Stimulated activated naive CD8-positive, alpha-beta T cell treated with anti-CD3 and anti-CD28 coated beads, Interleukin-15, amount 100 ng/mL, for 72 hours (primary cell): ENCODE measurements at regions not wholly inside any gene's neighbourhood (a gene's known extent, or its start where the extent isn't known, plus 50 kb on each side); places are given as distances from the start of the nearest gene placed in this dataset.
A peak's percentile ranks its signal among the peaks of the same experiment; 100 is the strongest.

Experiments used
- ATAC-seq: fragments of 150-1000 bp; cut with Tn5 transposase; 2 replicates; pipeline ENCODE4 v1.10.0; 2021; ENCODE audit warnings: mild to moderate bottlenecking, moderate library complexity
- DNase-seq, 2 donors: peaks; one replicate each; pipeline ENCODE4 v3.0.0; 2021 to 2022
- H3K27ac Mint-ChIP-seq, 2 donors: one replicate each; pipeline ENCODE4 v1.8.0; 2022; ENCODE audit warnings: mild to moderate bottlenecking in 2 of 2, mixed read lengths in 2 of 2, moderate library complexity in 2 of 2
- H3K27me3 Mint-ChIP-seq: one replicate; pipeline ENCODE4 v1.8.0; 2022; ENCODE audit warnings: mixed read lengths
- H3K4me1 Mint-ChIP-seq: one replicate; pipeline ENCODE4 v1.8.0; 2022; ENCODE audit warnings: mild to moderate bottlenecking, mixed read lengths
- H3K4me3 Mint-ChIP-seq, 2 donors: one replicate each; pipeline ENCODE4 v1.8.0; 2022; ENCODE audit warnings: mild to moderate bottlenecking in 2 of 2, mixed read lengths in 2 of 2, moderate library complexity in 1 of 2
- H3K9me3 Mint-ChIP-seq, 2 donors: one replicate each; pipeline ENCODE4 v1.8.0; 2022; ENCODE audit warnings: mixed read lengths in 2 of 2

- H3K9me3 Mint-ChIP-seq: peaks cover 6 to 7% of the 10 kb centered on the region in 2 donors
- no peak overlapping the region for H3K4me3 Mint-ChIP-seq
- no peaks in the 10 kb centered on the region for H3K27me3 Mint-ChIP-seq
- H3K27ac Mint-ChIP-seq: no peak overlapping the region
- no peaks in the 10 kb centered on the region for H3K4me1 Mint-ChIP-seq
- peak; percentile 64 for ATAC-seq
- no peak for DNase-seq
Measured at GRCh38 chr6:145372671-145373151, 362.6 kb downstream of the EPM2A start.

GRCh38 chr6:145373826-145374225 is 361.5 kb downstream of the EPM2A start:
- Mint-ChIP-seq H3K4me1 (no peaks in the 10 kb centered on the region), H3K4me3 (no peak overlapping the region), H3K9me3 (peaks cover 6 to 16% of the 10 kb centered on the region in 2 donors), H3K27ac (no peak overlapping the region), H3K27me3 (peaks cover 5% of the 10 kb centered on the region)
- ATAC-seq: no peak
- no peak for DNase-seq

GRCh38 chr6:145374570-145374969 is 360.8 kb downstream of the EPM2A start:
- Mint-ChIP-seq H3K27me3 (peaks cover 7% of the 10 kb centered on the region), H3K27ac (no peak overlapping the region), H3K9me3 (peaks cover 6 to 17% of the 10 kb centered on the region in 2 donors), H3K4me3 (no peak overlapping the region), H3K4me1 (no peaks in the 10 kb centered on the region)
- no peak for ATAC-seq
- DNase-seq: no peak

GRCh38 chr6:145375502-145375901 is 359.8 kb downstream of the EPM2A start:
- H3K4me3 Mint-ChIP-seq: no peak overlapping the region
- H3K4me1 Mint-ChIP-seq: no peaks in the 10 kb centered on the region
- ATAC-seq (no peak), DNase-seq (no peak)
- H3K27ac Mint-ChIP-seq: no peak overlapping the region
- peaks cover 6 to 17% of the 10 kb centered on the region in 2 donors for H3K9me3 Mint-ChIP-seq
- peaks cover 7% of the 10 kb centered on the region for H3K27me3 Mint-ChIP-seq

GRCh38 chr6:145380186-145380585 is 355.1 kb downstream of the EPM2A start:
- no peak overlapping the region for H3K27ac Mint-ChIP-seq
- ATAC-seq (no peak), DNase-seq (no peak)
- peaks cover 7% of the 10 kb centered on the region for H3K27me3 Mint-ChIP-seq
- peaks cover 0 to 17% of the 10 kb centered on the region in 2 donors for H3K9me3 Mint-ChIP-seq
- no peak overlapping the region for H3K4me3 Mint-ChIP-seq
- H3K4me1 Mint-ChIP-seq: no peaks in the 10 kb centered on the region

- no peaks in the 10 kb centered on the region for H3K4me1 Mint-ChIP-seq
- DNase-seq: no peak
- H3K27me3 Mint-ChIP-seq: peaks cover 7% of the 10 kb centered on the region
- H3K27ac Mint-ChIP-seq: no peak overlapping the region
- peaks cover 0 to 17% of the 10 kb centered on the region in 2 donors for H3K9me3 Mint-ChIP-seq
- H3K4me3 Mint-ChIP-seq: no peak overlapping the region
- no peak for ATAC-seq
Measured at GRCh38 chr6:145381941-145382340, 353.4 kb downstream of the EPM2A start.

- Mint-ChIP-seq H3K4me3 (no peak overlapping the region), H3K27me3 (peaks cover 5% of the 10 kb centered on the region), H3K9me3 (peaks cover 0 to 5% of the 10 kb centered on the region in 2 donors), H3K4me1 (no peaks in the 10 kb centered on the region), H3K27ac (no peak overlapping the region)
- DNase-seq (no peak), ATAC-seq (no peak)
Measured at GRCh38 chr6:145383428-145383827, 351.9 kb downstream of the EPM2A start.

GRCh38 chr6:145384503-145384902 is 350.8 kb downstream of the EPM2A start:
- no peaks in the 10 kb centered on the region for H3K9me3 Mint-ChIP-seq
- no peaks in the 10 kb centered on the region for H3K27me3 Mint-ChIP-seq
- DNase-seq (no peak), ATAC-seq (no peak)
- no peak overlapping the region for H3K4me3 Mint-ChIP-seq
- H3K4me1 Mint-ChIP-seq: no peaks in the 10 kb centered on the region
- no peak overlapping the region for H3K27ac Mint-ChIP-seq

- Mint-ChIP-seq H3K4me1 (no peaks in the 10 kb centered on the region), H3K27me3 (no peaks in the 10 kb centered on the region), H3K4me3 (no peak overlapping the region), H3K9me3 (no peaks in the 10 kb centered on the region), H3K27ac (no peak overlapping the region)
- DNase-seq (no peak), ATAC-seq (no peak)
Measured at GRCh38 chr6:145396499-145396898, 338.8 kb downstream of the EPM2A start.

GRCh38 chr6:145400508-145400907 is 334.8 kb downstream of the EPM2A start:
- H3K4me1 Mint-ChIP-seq: no peaks in the 10 kb centered on the region

GRCh38 chr6:145405006-145405551 is 330.2 kb downstream of the EPM2A start:
- H3K27ac Mint-ChIP-seq: no peak overlapping the region
- H3K27me3 Mint-ChIP-seq: no peaks in the 10 kb centered on the region
- DNase-seq (no peak), ATAC-seq (no peak)
- H3K4me3 Mint-ChIP-seq: no peak overlapping the region
- no peaks in the 10 kb centered on the region for H3K4me1 Mint-ChIP-seq
- no peaks in the 10 kb centered on the region for H3K9me3 Mint-ChIP-seq

More at GRCh38 chr6:145400508-145400907, 334.8 kb downstream of the EPM2A start:
- no peak for ATAC-seq
- H3K9me3 Mint-ChIP-seq: no peaks in the 10 kb centered on the region
- H3K27ac Mint-ChIP-seq: no peak overlapping the region
- DNase-seq: no peak
- H3K4me3 Mint-ChIP-seq: no peak overlapping the region
- H3K27me3 Mint-ChIP-seq: no peaks in the 10 kb centered on the region

GRCh38 chr6:145406783-145407182 is 328.5 kb downstream of the EPM2A start:
- no peak for ATAC-seq
- H3K4me3 Mint-ChIP-seq: no peak overlapping the region
- no peak for DNase-seq

GRCh38 chr6:145415616-145416015 is 319.7 kb downstream of the EPM2A start:
- ATAC-seq: no peak
- Mint-ChIP-seq H3K4me1 (no peaks in the 10 kb centered on the region), H3K27me3 (peaks cover 8% of the 10 kb centered on the region), H3K4me3 (no peak overlapping the region), H3K9me3 (no peaks in the 10 kb centered on the region), H3K27ac (peak overlapping the region in 1 of 2 donors; percentile 36)
- DNase-seq: no peak

More at GRCh38 chr6:145406783-145407182, 328.5 kb downstream of the EPM2A start:
- H3K27me3 Mint-ChIP-seq: no peaks in the 10 kb centered on the region
- no peaks in the 10 kb centered on the region for H3K4me1 Mint-ChIP-seq
- no peak overlapping the region for H3K27ac Mint-ChIP-seq
- H3K9me3 Mint-ChIP-seq: no peaks in the 10 kb centered on the region

GRCh38 chr6:145420599-145420998 is 314.7 kb downstream of the EPM2A start:
- H3K4me3 Mint-ChIP-seq: no peak overlapping the region
- H3K4me1 Mint-ChIP-seq: no peaks in the 10 kb centered on the region
- H3K27me3 Mint-ChIP-seq: peaks cover 8% of the 10 kb centered on the region
- DNase-seq (no peak), ATAC-seq (no peak)
- H3K27ac Mint-ChIP-seq: no peak overlapping the region
- H3K9me3 Mint-ChIP-seq: no peaks in the 10 kb centered on the region

- Mint-ChIP-seq H3K4me3 (no peak overlapping the region), H3K27me3 (no peaks in the 10 kb centered on the region), H3K9me3 (no peaks in the 10 kb centered on the region), H3K4me1 (no peaks in the 10 kb centered on the region), H3K27ac (no peak overlapping the region)
- DNase-seq (no peak), ATAC-seq (no peak)
Measured at GRCh38 chr6:145423936-145424335, 311.4 kb downstream of the EPM2A start.

- H3K4me1 Mint-ChIP-seq: no peaks in the 10 kb centered on the region
- DNase-seq (no peak), ATAC-seq (no peak)
- no peaks in the 10 kb centered on the region for H3K9me3 Mint-ChIP-seq
- no peak overlapping the region for H3K27ac Mint-ChIP-seq
- H3K27me3 Mint-ChIP-seq: no peaks in the 10 kb centered on the region
- H3K4me3 Mint-ChIP-seq: no peak overlapping the region
Measured at GRCh38 chr6:145427232-145427631, 308.1 kb downstream of the EPM2A start.

- no peak for ATAC-seq
- no peaks in the 10 kb centered on the region for H3K27me3 Mint-ChIP-seq
- H3K27ac Mint-ChIP-seq: no peak overlapping the region
- no peaks in the 10 kb centered on the region for H3K9me3 Mint-ChIP-seq
- no peak for DNase-seq
- no peaks in the 10 kb centered on the region for H3K4me1 Mint-ChIP-seq
- no peak overlapping the region for H3K4me3 Mint-ChIP-seq
Measured at GRCh38 chr6:145428706-145429105, 306.6 kb downstream of the EPM2A start.
